NCI-H524 (cell line): ENCODE measurements at regions not wholly inside any gene's neighbourhood (a gene's known extent, or its start where the extent isn't known, plus 50 kb on each side); places are given as distances from the start of the nearest gene placed in this dataset.
"Not testable (repeated sequence)": the region's sequence is repeated elsewhere in the genome, so short reads cannot be mapped to it uniquely, and the experiment has no call there.

ENCODE experiments used
- DNase-seq, 2 experiments: peaks; one replicate each; lab custom pipeline; 2025; lab: John Stamatoyannopoulos, UW

DNA sequence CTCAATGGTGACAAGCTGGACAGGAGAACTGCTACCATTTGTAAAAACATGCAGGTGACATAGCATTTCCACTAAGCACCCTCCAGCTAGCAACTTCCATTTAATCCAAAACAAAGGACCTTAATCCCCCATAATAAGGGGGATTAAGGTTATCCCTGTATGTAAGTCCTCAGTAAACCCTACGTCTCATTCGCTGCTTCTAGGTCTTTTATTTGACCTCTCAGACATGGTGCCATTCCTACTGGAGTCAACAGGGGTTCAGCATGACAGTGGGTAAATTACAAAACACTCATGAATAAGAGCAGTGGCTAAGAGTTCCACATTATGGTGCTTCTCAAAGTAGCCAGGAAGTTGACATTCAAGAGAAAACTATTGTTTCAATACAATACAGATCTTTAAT is 121.8 kb upstream of the CAV2 start:
- peak; percentile 68 to 90 for DNase-seq

DNA sequence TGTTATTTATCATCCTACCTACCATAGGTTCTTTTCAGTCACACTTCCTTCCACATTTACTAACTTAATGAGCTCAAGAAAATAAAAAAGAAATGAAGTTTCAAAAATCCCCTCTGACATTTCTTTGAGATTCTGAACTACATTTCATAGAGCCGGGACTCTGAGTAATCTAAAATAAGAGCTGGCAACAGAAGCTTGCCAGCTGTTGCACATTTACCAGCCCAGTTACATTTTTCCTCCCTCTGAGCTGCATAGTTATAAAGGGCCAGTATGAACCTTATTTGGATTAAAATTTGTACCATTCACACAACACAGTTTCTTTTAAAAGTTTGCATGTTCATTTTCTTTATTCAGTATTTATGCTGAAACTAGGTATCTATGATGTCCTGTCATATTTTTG is 119.5 kb upstream of the CAV2 start:
- DNase-seq: no peak

DNA sequence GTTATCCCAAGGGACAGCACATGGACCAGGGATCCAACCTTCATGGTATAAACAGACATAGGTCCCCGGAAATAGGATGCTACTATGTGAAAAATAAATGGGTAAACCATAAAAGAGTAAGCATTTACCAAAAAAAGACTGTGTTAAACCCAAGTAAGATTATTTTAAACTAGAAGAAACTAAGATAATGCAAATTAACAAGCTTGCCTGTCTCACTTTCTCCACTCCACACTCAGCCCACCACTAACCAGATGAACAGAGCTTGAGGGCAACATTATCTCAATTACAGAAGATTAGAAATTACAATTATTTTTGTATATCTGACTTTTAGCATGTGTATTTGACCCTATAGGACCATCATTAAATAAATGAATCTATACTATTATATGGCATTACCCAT is 117.2 kb upstream of the CAV2 start:
- DNase-seq: no peak

DNA sequence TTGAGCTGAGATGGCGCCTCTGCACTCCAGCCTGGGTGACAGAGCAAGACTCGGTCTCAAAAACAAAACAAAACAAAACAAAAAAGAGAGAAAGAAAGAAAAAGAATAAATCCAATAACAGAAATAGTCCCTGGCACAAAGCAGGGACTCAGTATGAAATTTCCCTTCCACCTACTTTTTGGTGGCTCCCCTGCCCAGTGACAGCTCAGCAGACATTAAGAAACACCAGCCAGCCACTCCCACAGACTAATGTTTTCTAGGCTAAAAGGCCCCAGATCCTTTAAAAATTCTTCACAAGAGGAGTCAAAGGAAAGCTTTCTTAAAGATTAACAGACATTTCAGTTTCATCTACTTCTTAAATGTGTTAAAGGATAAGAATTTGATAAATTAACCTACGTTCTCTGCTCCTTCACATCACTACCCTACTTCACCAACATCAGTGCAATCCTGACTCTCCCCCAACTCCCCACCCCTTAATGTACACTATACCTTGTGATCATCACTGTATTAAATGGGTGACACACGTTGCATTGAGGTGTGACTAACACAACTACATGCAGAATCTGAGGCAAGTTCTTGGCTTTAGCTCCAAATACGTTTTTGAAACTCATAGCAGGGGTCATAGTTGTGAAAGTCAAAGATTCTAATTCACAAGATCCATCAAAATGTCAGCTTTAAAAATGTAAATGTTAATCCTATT is 114.5 kb upstream of the CAV2 start:
- DNase-seq: no peak

DNA sequence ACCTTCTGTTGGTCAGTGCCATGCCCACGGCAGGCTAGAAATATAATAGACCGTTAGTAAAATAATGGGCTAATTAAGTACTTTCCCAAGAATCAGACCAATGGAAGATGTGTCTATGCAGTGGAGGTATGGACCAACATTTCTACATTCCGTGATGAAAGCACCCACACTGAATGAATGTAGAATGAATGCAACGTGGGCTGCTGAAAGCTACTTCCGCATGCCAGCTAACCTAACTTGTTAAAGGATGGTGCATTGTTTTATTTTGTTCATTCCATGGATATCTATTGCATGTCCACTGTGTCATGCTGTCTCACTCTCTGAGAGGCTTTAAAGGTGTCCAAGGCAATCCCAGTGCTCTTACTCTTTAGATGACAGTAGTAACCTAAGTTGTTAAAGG is 112.9 kb upstream of the CAV2 start:
- DNase-seq: no peak

DNA sequence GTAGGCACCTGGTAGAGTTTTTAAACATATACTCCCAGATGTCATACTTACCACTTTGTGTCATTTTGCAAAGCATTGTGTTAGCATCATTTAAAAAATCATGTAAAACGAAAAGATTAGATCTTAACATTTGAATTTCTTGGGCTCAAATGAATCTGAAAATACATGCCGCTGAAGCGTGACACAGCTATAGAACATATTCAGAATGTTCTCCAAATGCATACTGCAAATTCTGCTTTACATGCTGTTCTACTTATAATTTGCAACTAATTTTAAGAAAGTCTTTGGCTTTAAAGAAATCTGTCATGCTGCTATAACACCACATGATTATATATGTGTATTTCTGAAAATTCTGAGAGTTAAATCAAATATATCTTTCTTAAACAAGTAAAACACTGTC is 109.2 kb upstream of the CAV2 start:
- DNase-seq: no peak

DNA sequence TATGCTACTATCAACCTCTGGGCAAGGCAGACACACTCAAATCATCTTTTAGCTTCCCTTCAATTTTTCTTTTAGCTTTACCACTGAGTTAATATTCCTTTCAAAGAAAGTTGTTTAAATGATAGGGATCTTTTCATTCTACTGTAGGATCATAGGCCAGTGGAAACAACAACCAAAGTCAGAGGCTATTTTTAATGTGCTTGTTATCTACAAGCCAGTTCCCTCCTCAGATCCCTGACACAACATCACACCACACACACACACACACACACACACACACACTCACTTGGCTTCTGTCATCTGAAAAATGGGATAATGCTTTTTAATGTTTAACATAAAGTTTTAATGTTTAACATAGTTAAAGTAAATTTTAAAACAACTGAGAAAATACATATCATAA is 106.7 kb upstream of the CAV2 start:
- DNase-seq: no peak

DNA sequence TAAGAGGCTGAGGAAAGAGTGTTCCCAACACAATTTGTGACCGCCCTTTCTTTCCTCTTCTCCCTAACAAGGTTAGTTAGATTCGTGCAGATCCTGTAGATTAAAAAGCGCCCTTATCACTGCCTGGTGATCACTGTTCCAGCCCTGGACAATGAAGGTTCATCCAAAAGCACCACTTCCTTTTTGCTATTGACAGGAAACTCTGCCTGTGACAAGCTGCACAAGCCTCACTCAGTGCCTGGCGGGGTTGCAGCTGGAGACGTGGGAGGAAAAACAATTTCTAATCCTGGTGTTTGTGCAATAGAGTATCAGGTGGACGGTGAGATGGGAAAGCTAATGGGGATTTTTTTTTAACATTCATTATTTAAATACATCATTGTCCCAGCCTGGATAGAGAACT is 105.9 kb upstream of the CAV2 start:
- DNase-seq: no peak

DNA sequence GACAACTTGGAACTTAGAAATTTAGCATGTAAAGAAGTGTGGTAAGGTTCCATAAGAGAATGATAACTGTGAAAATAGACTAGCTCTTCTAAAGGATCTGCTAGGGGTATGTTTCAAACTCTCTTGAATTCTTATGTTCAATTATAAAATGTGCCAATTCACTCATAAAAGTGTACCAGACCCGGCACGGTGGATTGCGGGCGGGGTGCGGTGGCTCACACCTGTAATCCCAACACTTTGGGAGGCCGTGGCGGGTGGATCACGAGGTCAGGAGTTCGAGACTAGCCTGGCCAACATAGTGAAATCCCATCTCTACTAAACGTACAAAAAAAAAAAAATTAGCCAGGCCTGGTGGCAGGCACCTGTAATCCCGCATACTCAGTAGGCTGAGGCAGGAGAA is 105.4 kb upstream of the CAV2 start:
- no peak for DNase-seq

DNA sequence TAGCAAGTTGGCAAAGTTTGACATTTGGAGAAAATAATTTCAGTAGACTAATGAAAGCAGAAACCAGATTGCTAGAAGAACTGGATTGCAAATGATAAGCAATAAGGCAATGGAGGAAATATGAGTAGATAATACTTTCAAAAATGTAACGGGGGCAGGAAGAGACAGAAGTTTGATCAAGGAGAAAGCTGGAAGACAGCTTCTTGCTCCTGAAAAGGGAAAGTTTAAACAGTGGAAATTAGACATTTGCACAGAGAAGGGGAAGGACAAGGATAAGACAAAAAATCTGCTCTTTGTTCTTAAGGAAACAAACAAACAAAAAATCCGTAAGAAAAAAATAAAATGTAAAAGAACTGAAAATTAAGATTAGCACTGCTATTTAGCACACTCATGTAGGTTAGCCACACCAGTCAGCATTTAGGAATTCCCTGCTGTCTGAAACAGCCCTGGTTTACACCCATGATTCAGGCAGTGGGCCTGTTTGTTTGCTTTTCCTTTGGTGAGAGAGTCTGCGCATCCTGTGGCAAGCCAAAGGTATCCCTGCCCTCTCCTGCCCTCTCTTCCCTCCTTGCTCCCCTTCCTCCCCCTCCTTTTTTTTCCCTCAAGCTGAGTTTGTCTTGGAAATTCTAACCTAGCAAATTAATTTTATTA is 104.3 kb upstream of the CAV2 start:
- no peak for DNase-seq

DNA sequence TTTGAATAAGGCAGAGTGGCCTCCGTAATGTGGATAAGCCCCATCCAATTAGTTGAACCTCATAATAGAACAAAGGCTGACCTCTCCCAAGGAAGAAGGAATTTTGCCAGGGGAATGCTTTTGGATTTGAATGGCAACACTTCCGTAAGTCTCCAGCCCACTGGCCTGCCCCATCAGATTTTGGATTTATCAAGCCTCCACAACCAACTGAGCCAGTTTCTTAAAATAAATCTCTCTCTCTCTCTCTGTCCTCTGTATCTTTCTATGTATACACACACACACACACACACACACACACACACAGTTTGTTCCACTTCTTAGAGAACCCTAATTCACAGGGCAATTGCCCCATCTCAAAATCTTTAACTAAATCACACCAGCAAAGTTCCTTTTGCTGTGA is 100.9 kb upstream of the CAV2 start:
- no peak for DNase-seq

DNA sequence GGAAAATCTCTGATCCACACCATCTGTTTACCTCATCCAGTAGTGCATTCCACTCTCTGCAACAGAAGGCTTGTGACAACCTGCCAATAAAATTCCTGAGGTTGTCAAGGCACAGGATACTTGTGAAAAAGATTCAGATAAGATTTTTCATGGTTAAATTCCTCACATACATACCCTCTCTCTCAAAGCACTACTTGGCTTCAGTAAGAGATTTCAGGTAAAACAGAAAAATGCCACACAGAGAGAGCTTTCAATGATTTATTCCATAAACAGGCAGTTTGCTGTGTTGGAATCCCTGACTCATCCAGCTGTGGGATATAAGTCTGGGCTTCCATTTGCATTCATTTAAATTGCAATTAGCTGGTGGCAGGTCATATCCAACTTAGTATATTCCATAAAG is 99.7 kb upstream of the CAV2 start:
- no peak for DNase-seq

DNA sequence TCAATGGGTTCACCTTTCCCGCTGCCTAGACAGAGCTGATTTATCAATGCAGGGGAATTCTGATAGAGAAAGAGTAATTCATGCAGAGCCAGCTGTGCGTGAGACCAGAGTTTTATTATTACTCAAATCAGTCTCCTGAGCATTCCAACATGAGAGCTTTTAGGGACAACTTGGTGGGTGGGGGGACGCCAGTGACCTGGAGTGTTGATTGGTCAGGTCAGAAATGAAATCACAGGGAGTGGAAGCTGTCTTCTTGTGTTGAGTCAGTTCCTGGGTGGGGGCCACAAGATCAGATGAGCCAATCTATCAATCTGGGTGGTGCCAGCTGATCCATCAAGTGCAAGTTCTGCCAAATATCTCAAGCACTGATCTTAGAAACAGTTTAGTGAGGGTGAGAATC is 99.0 kb upstream of the CAV2 start:
- DNase-seq: no peak

DNA sequence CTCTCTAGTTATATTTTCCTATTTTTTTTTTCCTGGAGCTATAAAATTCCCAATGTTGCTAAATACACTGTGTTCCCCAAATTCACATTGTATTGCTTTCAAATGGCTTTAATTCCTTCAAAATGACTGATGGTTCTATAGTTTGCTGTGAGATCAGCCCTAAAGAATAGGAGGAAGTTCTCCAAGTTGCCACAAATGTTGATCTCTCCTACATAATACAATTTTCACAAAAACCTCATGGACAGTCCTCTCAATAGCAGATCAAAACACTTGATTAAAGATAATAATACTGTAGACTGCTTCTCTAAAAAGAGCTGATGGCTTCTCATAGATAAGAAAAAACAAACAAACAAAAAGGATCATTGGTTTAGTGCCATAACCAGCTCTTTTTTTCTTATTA is 97.8 kb upstream of the CAV2 start:
- DNase-seq: no peak

DNA sequence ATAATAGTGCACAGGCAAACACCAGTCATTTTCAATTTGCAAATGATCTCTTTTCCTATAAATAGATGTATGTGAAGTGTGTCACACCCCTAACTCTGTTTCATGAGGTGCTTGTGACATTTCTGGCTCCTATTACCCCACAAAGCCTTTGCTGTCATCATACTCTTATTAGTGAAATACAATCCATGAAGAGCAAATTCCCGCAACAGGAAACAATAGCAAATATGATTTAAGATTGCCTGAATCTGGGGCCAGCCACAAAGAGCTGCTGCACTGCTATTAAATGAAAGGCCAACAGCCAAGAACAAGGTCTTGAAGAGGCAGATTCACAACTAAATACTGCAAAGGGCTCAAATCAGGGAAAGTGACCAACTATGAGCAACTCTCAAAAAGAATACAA is 96.3 kb upstream of the CAV2 start:
- DNase-seq: no peak

DNA sequence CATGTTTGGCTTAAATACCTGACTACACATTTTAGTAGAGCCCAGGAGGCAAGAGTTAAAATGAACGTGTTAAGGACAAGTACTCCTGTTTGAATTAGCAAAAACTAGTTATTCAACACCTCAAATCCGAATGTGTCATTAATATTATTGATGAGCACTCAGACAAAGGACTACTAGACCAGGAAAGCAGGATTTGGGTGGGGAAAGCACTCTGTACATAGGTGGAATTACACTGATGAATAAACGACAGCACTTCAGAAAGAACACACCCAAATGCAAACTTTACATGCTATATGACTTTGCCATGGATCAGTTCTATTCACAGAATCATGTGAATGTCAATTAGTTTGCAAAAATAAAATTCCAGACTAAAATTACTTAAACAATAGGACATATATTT is 95.1 kb upstream of the CAV2 start:
- DNase-seq: no peak

DNA sequence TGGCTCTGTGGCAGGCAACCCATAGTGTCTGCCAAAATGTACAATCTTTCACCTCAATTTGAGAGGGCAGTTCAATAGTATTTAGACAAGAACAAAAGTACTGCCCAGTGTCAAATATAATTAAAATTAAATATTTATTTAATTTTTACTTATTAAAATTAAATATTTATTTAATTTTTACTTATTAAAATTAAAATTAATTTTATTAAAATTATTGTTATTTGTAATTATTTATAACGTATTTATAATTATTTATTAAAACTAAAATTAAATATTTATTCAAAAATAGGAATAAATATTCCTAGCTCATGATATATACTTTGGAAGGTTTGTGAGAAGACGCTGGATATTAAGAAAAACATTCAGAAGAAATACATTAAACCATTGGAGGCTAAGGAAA is 93.7 kb upstream of the CAV2 start:
- DNase-seq: no peak

DNA sequence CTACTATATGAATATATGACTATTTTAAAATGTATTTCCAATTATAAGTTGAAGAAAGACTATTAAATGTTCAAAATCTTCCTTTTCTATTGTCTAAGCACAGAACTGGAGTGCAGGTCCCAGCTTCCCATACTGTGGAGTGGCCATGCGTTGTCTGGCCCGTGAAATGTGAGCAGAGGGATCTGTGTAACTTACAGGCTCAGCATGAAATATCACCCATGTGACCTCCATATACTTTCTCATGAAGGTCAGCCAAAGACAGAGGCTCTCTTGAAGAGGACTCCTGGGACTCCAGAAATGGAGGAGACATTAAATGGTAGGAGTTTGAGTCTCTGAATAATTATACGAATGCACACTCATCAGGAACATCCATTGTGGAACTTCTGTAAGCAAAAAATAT is 92.4 kb upstream of the CAV2 start:
- DNase-seq: no peak

DNA sequence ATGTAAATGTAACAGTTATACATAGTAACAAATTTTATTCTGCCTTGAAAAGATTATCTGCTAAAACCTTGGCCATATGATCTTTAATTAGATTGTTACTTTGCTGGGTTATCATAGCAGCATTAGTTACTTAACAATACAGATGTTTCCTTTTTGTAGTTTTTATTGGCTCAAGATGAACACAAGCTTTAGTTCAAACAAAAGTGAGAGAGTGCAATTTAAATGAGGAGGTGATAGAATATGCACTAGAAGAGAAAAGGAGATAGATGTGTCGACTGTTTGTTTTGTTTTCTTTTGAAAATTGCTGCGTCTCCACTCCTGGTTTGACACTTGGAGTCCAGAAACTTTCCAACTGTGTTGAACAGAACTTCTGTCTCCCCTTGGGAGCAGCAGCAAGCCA is 91.4 kb upstream of the CAV2 start:
- DNase-seq: no peak

DNA sequence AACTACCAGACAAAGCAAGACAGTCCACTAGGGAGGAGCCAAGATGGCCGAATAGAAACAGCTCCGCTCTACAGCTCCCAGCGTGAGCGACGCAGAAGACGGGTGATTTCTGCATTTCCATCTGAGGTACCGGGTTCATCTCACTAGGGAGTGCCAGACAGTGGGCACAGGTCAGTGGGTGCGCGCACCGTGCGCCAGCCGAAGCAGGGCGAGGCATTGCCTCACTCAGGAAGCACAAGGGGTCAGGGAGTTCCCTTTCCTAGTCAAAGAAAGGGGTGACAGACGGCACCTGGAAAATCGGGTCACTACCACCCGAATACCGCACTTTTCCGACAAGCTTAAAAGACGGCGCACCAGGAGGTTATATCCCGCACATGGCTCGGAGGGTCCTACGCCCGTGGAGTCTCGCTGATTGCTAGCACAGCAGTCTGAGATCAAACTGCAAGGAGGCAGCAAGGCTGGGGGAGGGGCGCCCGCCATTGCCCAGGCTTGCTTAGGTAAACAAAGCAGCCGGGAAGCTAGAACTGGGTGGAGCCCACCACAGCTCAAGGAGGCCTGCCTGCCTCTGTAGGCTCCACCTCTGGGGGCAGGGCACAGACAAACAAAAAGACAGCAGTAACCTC is 90.6 kb upstream of the CAV2 start:
- DNase-seq: not testable (repeated sequence)

DNA sequence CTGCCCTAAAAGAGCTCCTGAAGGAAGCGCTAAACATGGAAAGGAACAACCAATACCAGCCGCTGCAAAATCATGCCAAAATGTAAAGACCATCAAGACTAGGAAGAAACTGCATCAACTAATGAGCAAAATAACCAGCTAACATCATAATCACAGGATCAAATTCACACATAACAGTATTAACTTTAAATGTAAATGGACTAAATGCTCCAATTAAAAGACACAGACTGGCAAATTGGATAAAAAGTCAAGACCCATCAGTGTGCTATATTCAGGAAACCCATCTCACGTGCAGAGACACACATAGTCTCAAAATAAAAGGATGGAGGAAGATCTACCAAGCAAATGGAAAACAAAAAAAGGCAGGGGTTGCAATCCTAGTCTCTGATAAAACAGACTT is 88.8 kb upstream of the CAV2 start:
- DNase-seq: not testable (repeated sequence)

DNA sequence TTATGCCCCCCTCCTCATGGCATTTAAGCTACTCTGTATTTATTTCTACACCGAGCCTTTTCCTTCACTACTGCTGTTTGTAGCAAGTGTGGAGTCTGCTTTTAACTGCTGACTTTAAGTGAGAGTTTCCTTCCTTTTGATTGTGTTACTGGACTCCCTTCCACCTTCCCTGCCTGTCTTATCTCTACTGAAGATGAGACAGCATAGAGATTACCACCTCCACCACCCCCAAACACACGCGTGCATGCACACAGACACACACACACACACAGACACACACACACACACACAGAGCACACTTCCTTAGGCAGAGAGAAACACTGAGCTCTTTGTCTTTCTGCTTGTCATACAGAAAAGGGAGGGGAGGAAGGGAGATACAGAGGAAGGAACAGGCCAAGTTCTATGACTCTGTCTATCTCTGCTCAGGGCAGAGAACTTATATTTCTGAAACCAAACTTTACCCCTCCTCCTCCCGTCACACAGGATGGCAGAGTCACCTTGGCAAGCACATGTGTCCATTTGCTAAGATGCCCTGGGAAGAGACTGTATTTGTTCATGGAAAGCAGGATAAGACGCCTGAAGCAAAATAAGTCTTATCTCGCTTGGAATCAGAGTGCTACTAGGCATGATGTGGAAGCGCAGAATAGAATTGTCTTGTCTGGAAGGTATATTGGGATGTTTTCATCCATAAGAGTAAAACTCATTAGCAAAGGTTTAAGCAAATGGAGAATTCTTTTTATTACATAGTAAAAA is 81.8 kb upstream of the CAV2 start:
- no peak for DNase-seq

DNA sequence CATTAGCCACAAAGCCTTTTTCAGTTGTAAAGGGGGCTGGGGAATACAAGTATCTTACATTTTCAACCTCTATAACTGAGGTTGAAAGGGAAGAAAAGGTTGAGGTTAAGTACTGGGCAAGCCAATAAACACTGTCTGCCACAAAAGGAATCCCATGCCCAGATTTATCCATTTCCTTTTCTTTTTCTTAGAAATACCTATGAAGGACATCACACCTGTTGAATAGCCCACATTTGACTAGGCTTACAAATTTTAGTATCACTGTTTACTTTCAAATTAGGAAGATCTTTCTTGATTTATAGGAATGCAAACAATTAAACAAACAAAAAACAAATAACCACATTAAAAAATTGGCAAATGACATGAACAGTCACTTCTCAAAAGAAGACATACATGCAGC is 81.0 kb upstream of the CAV2 start:
- DNase-seq: no peak
